Gastroesophageal sphincter (tissue), 4 donors: ENCODE measurements at regions not wholly inside any gene's neighbourhood (a gene's known extent, or its start where the extent isn't known, plus 50 kb on each side); places are given as distances from the start of the nearest gene placed in this dataset.

Experiments used
- ATAC-seq: fragments of 150-250 bp; one replicate; pipeline ENCODE4 v1.9.1; 2016; ENCODE audit warnings: mild to moderate bottlenecking, moderate library complexity
- H3K27ac ChIP-seq, 4 donors: fragments of 200-600 bp; sonication (generic) in 3 of 4; 1 replicate in 3 of 4; 2 replicates in 1 of 4; pipeline ENCODE4 v1.5.1; 2016 to 2019
- H3K27me3 ChIP-seq: fragments of 200-600 bp; sonication (generic); one replicate; pipeline ENCODE4 v1.5.1; 2019
- H3K36me3 ChIP-seq, 2 donors: fragments of 200-600 bp; sonication (generic); one replicate each; pipeline ENCODE4 v1.5.1; 2019; ENCODE audit warnings: control low read depth in 1 of 2
- H3K4me1 ChIP-seq, 3 donors: fragments of 200-600 bp; sonication (generic); 1 replicate in 2 of 3; 2 replicates in 1 of 3; pipeline ENCODE4 v1.5.1; 2016 to 2019; ENCODE audit warnings: control low read depth in 2 of 3
- H3K4me3 ChIP-seq, 2 donors: fragments of 200-600 bp; sonication (generic); one replicate each; pipeline ENCODE4 v1.5.1; 2019; ENCODE audit warnings: mild to moderate bottlenecking in 1 of 2, moderate library complexity in 1 of 2
- H3K9me3 ChIP-seq, 3 donors: fragments of 200-600 bp; sonication (generic); one replicate each; pipeline ENCODE4 v1.5.1; 2017 to 2019; ENCODE audit warnings: control low read depth in 2 of 3
- EP300 ChIP-seq: sonication (generic); formaldehyde crosslinking; IDR thresholded peaks from one replicate; pipeline ENCODE4 v1.6.1; 2017; ENCODE audit warnings: antibody characterized with exemption, mild to moderate bottlenecking
- POLR2A ChIP-seq, 2 donors: fragments of 450-650 bp; IDR thresholded peaks; one replicate each; pipeline ENCODE4 v1.6.1; 2017; ENCODE audit warnings: antibody characterized with exemption in 2 of 2, mild to moderate bottlenecking in 2 of 2, moderate library complexity in 1 of 2
- POLR2AphosphoS5 ChIP-seq: sonication (generic); formaldehyde crosslinking; IDR thresholded peaks from one replicate; pipeline ENCODE4 v1.6.1; 2017; ENCODE audit warnings: antibody characterized with exemption
- WGBS, 2 donors: methylation state at CpG; one replicate each; pipeline ENCODE4 v1.1.5; 2018; ENCODE audit warnings: low coverage in 1 of 2; 5-methylcytosine and 5-hydroxymethylcytosine counted together
- TF ChIP-seq, protein P1 (sequence below), 4 experiments: fragments of 200-600 bp in 2 of 4; fragments of 450-650 bp in 2 of 4; sonication (generic) in 1 of 4; IDR thresholded peaks; one replicate each; pipeline ENCODE4 v1.5.1; 2017 to 2019; ENCODE audit warnings: antibody characterized with exemption in 4 of 4, mild to moderate bottlenecking in 2 of 4, moderate library complexity in 2 of 4

- Histone ChIP-seq H3K36me3 (no peaks in the 10 kb centered on the region), H3K27ac (no peak overlapping the region), H3K27me3 (no peaks in the 10 kb centered on the region), H3K9me3 (no peaks in the 10 kb centered on the region), H3K4me3 (no peak overlapping the region), H3K4me1 (no peaks in the 10 kb centered on the region)
- 38 to 40% methylated on average over 4 to 8 of the region's 8 CpGs for WGBS, 2 donors
- TF ChIP-seq POLR2A (IDR thresholded peaks at IDR 0.05) (no peak), POLR2AphosphoS5 (no peak), EP300 (no peak)
- TF ChIP-seq, protein P1, sequence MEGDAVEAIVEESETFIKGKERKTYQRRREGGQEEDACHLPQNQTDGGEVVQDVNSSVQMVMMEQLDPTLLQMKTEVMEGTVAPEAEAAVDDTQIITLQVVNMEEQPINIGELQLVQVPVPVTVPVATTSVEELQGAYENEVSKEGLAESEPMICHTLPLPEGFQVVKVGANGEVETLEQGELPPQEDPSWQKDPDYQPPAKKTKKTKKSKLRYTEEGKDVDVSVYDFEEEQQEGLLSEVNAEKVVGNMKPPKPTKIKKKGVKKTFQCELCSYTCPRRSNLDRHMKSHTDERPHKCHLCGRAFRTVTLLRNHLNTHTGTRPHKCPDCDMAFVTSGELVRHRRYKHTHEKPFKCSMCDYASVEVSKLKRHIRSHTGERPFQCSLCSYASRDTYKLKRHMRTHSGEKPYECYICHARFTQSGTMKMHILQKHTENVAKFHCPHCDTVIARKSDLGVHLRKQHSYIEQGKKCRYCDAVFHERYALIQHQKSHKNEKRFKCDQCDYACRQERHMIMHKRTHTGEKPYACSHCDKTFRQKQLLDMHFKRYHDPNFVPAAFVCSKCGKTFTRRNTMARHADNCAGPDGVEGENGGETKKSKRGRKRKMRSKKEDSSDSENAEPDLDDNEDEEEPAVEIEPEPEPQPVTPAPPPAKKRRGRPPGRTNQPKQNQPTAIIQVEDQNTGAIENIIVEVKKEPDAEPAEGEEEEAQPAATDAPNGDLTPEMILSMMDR (IDR thresholded peaks at IDR 0.05), result no peak
- ATAC-seq, result no peak
Observed at GRCh38 chr2:104043864-104044263, 810.1 kb upstream of the POU3F3 start.

DNA sequence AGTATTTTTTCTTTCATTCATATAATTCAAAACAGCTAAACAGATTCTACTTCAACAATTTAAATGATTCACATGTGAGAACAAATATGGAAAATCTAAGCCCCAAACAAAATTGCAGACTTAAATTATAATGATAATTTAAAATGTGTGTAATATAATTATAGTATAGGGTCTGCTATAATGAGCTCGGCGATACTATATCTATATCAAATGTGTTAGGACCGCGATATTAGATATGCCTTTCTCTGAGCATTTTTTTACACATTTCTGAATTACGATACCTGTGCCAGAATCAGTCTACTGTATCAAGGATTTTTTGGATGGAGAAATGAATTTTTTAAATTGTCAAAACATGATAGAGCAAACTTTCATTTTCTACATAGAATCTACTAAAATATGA, 808.8 kb upstream of the POU3F3 start:
- Histone ChIP-seq H3K36me3 (no peaks in the 10 kb centered on the region), H3K4me3 (no peak overlapping the region), H3K4me1 (no peaks in the 10 kb centered on the region), H3K9me3 (no peaks in the 10 kb centered on the region), H3K27ac (no peak overlapping the region), H3K27me3 (no peaks in the 10 kb centered on the region)
- ATAC-seq, result no peak
- TF ChIP-seq POLR2A (IDR thresholded peaks at IDR 0.05) (no peak), POLR2AphosphoS5 (no peak), EP300 (no peak)
- TF ChIP-seq, protein P1 (IDR thresholded peaks at IDR 0.05), result no peak
- WGBS, 2 donors, result 91 to 98% methylated on average over 5 of the region's 5 CpGs

- 74 to 76% methylated on average over 2 of the region's 2 CpGs for WGBS, 2 donors
- no peak for ATAC-seq
- no peak for TF ChIP-seq EP300
- no peak for TF ChIP-seq POLR2AphosphoS5
- TF ChIP-seq, protein P1 (IDR thresholded peaks at IDR 0.05), result no peak
- TF ChIP-seq POLR2A (IDR thresholded peaks at IDR 0.05), result no peak
- Histone ChIP-seq H3K27ac (no peak overlapping the region), H3K27me3 (no peaks in the 10 kb centered on the region), H3K9me3 (no peaks in the 10 kb centered on the region), H3K4me3 (no peak overlapping the region), H3K36me3 (no peaks in the 10 kb centered on the region), H3K4me1 (no peaks in the 10 kb centered on the region)
Observed at GRCh38 chr2:104046466-104046865, 807.4 kb upstream of the POU3F3 start.

GRCh38 chr2:104047516-104047915, 806.4 kb upstream of the POU3F3 start:
- Histone ChIP-seq H3K27me3 (no peaks in the 10 kb centered on the region), H3K4me1 (no peaks in the 10 kb centered on the region), H3K36me3 (no peaks in the 10 kb centered on the region), H3K4me3 (no peak overlapping the region), H3K27ac (no peak overlapping the region), H3K9me3 (no peaks in the 10 kb centered on the region)
- 82 to 84% methylated on average over 6 to 10 of the region's 10 CpGs for WGBS, 2 donors
- no peak for ATAC-seq
- TF ChIP-seq POLR2A (IDR thresholded peaks at IDR 0.05) (no peak), POLR2AphosphoS5 (no peak), EP300 (no peak)

- TF ChIP-seq EP300, result no peak
- TF ChIP-seq POLR2A (IDR thresholded peaks at IDR 0.05), result no peak
- TF ChIP-seq POLR2AphosphoS5, result no peak
- TF ChIP-seq, protein P1 (IDR thresholded peaks at IDR 0.05), result no peak
- Histone ChIP-seq H3K4me1 (no peaks in the 10 kb centered on the region), H3K4me3 (no peak overlapping the region), H3K27ac (no peak overlapping the region), H3K36me3 (no peaks in the 10 kb centered on the region), H3K27me3 (no peaks in the 10 kb centered on the region), H3K9me3 (no peaks in the 10 kb centered on the region)
- 69 to 71% methylated on average over 4 of the region's 4 CpGs for WGBS, 2 donors
- ATAC-seq, result no peak
Observed at GRCh38 chr2:104049438-104049837, 804.5 kb upstream of the POU3F3 start.
